GM12875 (cell line): ENCODE measurements at regions not wholly inside any gene's neighbourhood (a gene's known extent, or its start where the extent isn't known, plus 50 kb on each side); places are given as distances from the start of the nearest gene placed in this dataset.

Experiments
- H3K4me3 ChIP-seq: one replicate; pipeline ENCODE4 v1.5.1; 2011; ENCODE audit warnings: low read depth, low read length, control low read depth
- CTCF ChIP-seq: IDR thresholded peaks from 2 replicates; pipeline ENCODE4 v1.5.1; 2011; ENCODE audit warnings: low read depth, mild to moderate bottlenecking, control low read depth, inconsistent platforms, low read length, moderate library complexity, borderline replicate concordance; ENCODE audit not compliant: insufficient read depth

- no peak overlapping the region for H3K4me3 ChIP-seq
- no peak for TF ChIP-seq CTCF
Measured at GRCh38 chr22:27240298-27241075, 561.1 kb downstream of the MN1 start.

GRCh38 chr22:27241430-27242321 lies 559.9 kb downstream of the MN1 start:
- no peak overlapping the region for H3K4me3 ChIP-seq
- TF ChIP-seq CTCF, result no peak

- no peak for TF ChIP-seq CTCF
- no peak overlapping the region for H3K4me3 ChIP-seq
Measured at GRCh38 chr22:27242474-27242873, 559.1 kb downstream of the MN1 start.

GRCh38 chr22:27242917-27243589 lies 558.5 kb downstream of the MN1 start:
- TF ChIP-seq CTCF, result no peak

GRCh38 chr22:27244328-27244727 lies 557.2 kb downstream of the MN1 start:
- H3K4me3 ChIP-seq, result no peak overlapping the region
- no peak for TF ChIP-seq CTCF

More at GRCh38 chr22:27242917-27243589, 558.5 kb downstream of the MN1 start:
- no peak overlapping the region for H3K4me3 ChIP-seq

GRCh38 chr22:27245056-27245455 lies 556.5 kb downstream of the MN1 start:
- TF ChIP-seq CTCF, result no peak
- no peak overlapping the region for H3K4me3 ChIP-seq

GRCh38 chr22:27246558-27246957 lies 555.0 kb downstream of the MN1 start:
- H3K4me3 ChIP-seq, result no peak overlapping the region
- no peak for TF ChIP-seq CTCF
